Right atrium auricular region (tissue), 2 donors: ENCODE measurements at regions not wholly inside any gene's neighbourhood (a gene's known extent, or its start where the extent isn't known, plus 50 kb on each side); places are given as distances from the start of the nearest gene placed in this dataset.
"Not testable (repeated sequence)": the region's sequence is repeated elsewhere in the genome, so short reads cannot be mapped to it uniquely, and the experiment has no call there.

ENCODE experiments used
- DNase-seq: peaks from one replicate; pipeline ENCODE4 v3.0.0-alpha.2; 2019; ENCODE audit warnings: low spot score
- H3K27ac ChIP-seq, 2 donors: fragments of 200-600 bp; sonication (generic); 1 replicate in 1 of 2; 2 replicates in 1 of 2; pipeline ENCODE4 v1.5.1; 2016 to 2019
- H3K27me3 ChIP-seq, 2 donors: fragments of 200-600 bp; sonication (generic); one replicate each; pipeline versions ENCODE4 v1.5.1 to v1.6.0; 2017 to 2019
- H3K36me3 ChIP-seq: fragments of 200-600 bp; sonication (generic); one replicate; pipeline ENCODE4 v1.5.1; 2016
- H3K4me1 ChIP-seq, 2 donors: fragments of 200-600 bp; sonication (generic); one replicate each; pipeline versions ENCODE4 v1.5.1 to v1.6.0; 2017 to 2019
- H3K4me3 ChIP-seq, 2 donors: fragments of 200-600 bp; sonication (generic); 1 replicate in 1 of 2; 2 replicates in 1 of 2; pipeline ENCODE4 v1.5.1; 2017 to 2019; ENCODE audit warnings: mild to moderate bottlenecking in 1 of 2, moderate library complexity in 1 of 2
- H3K9me3 ChIP-seq, 2 donors: fragments of 200-600 bp; sonication (generic); one replicate each; pipeline ENCODE4 v1.5.1; 2019
- TF ChIP-seq, protein P1 (sequence below), 2 donors: fragments of 200-600 bp; sonication (generic); IDR thresholded peaks; one replicate each; pipeline ENCODE4 v1.5.1; 2019; ENCODE audit warnings: antibody characterized with exemption in 2 of 2

DNA sequence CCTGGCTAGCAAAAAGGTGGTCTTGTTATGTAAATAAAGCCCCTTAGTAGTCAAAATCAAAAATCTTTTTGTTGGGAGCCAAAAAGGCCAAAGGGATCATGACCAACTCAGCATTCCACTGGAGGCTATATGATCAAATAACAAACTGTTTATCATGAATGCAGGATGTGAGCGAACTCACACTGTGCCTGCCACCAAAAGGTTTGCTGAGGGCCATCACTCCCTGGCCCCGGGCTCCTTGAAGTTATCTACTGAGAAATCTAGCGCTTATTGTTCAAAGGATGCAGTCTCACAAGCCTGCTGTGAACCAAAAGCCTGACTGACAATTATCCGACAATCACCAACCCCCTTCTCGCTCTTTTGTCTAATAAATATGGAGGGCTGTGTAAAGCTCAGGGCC is 107.2 kb upstream of the DDHD1 start:
- TF ChIP-seq, protein P1, sequence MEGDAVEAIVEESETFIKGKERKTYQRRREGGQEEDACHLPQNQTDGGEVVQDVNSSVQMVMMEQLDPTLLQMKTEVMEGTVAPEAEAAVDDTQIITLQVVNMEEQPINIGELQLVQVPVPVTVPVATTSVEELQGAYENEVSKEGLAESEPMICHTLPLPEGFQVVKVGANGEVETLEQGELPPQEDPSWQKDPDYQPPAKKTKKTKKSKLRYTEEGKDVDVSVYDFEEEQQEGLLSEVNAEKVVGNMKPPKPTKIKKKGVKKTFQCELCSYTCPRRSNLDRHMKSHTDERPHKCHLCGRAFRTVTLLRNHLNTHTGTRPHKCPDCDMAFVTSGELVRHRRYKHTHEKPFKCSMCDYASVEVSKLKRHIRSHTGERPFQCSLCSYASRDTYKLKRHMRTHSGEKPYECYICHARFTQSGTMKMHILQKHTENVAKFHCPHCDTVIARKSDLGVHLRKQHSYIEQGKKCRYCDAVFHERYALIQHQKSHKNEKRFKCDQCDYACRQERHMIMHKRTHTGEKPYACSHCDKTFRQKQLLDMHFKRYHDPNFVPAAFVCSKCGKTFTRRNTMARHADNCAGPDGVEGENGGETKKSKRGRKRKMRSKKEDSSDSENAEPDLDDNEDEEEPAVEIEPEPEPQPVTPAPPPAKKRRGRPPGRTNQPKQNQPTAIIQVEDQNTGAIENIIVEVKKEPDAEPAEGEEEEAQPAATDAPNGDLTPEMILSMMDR (IDR thresholded peaks at IDR 0.05): no peak
- no peak overlapping the region for H3K4me3 ChIP-seq
- H3K9me3 ChIP-seq: no peaks in the 10 kb centered on the region
- H3K36me3 ChIP-seq: no peaks in the 10 kb centered on the region
- H3K27ac ChIP-seq: no peak overlapping the region
- DNase-seq: no peak
- H3K4me1 ChIP-seq: no peaks in the 10 kb centered on the region
- H3K27me3 ChIP-seq: no peaks in the 10 kb centered on the region

DNA sequence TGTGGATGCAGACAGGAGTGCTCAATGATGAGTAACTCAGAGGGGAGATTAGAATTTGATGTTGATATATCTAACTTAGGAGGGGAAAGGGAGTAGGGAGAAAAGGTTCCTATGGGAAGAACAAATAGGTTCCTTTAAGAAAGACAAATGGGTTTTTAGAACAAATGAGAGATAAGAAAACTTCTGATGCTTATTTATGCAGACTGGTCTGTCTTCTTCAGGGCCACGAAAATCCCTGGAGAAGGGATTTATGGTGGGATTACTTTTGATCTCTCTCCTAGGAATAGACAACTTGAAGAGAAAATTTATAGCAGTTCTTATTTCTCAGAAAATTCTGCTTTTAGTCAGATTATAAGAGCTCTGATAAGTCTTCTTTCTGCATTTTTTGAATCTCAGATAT is 99.0 kb upstream of the DDHD1 start:
- no peaks in the 10 kb centered on the region for H3K36me3 ChIP-seq
- H3K4me1 ChIP-seq: peaks cover 0 to 5% of the 10 kb centered on the region in 2 donors
- no peak for DNase-seq
- H3K9me3 ChIP-seq: no peaks in the 10 kb centered on the region
- H3K4me3 ChIP-seq: no peak overlapping the region
- H3K27ac ChIP-seq: no peak overlapping the region
- TF ChIP-seq, protein P1 (IDR thresholded peaks at IDR 0.05): no peak
- no peaks in the 10 kb centered on the region for H3K27me3 ChIP-seq

DNA sequence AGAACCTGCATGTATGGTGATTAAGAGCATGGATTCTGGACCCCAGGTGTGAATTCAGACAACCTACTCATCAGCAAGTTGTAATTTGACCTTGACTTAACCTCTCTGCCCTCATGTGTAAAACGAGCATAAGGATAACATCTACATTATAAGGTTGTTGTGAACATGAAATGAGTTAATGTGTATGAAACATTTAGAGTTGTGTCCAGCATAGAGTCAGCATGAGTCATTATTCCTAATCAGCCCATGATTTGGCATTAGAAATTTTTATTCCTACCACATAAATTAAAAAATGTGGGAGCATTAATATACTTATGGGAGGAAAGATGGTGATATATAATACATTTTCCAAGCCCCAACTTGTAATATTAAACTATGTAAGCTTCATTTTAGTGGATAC is 95.9 kb upstream of the DDHD1 start:
- Histone ChIP-seq H3K4me1 (peaks cover 0 to 5% of the 10 kb centered on the region in 2 donors), H3K27ac (no peak overlapping the region), H3K4me3 (no peak overlapping the region), H3K36me3 (no peaks in the 10 kb centered on the region), H3K27me3 (no peaks in the 10 kb centered on the region), H3K9me3 (no peaks in the 10 kb centered on the region)
- DNase-seq: no peak
- TF ChIP-seq, protein P1 (IDR thresholded peaks at IDR 0.05): no peak

DNA sequence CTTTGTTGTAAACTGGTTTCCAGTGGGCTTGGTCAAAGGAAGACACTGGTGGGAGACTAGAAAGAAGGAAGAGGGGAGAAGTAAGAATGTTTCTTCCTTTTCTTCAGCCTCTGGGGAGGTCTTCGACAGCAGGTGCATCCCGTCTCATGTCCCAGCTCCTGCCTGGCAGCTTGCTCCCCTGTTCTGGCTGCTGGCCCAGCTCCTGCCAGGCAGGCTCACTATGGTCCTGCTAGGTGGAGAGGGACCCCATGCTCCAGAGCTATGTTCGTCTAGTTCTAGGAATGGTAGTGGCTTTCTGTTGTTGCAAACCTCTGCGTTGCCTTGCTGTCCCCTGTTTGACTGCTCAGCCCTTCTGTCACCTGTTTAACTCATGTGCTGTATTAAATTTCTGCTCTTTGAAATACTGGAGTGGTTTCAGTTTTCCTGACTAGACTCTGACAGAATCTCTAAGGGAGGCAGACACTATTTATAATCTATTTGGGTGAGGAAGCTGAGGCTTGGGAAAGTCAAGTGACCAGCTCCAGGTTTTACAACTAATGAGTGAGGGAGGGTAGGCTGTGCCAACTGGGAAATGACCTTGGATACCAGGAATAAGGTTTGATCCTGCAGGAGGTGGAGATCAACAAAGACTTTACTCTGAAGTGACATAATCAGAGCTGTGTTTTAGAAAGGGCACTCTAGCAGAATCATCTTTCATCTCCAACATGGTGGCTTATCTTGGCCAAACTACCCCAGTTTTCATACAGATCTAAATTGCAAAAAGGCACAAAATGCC is 94.7 kb upstream of the DDHD1 start:
- TF ChIP-seq, protein P1 (IDR thresholded peaks at IDR 0.05): no peak
- no peaks in the 10 kb centered on the region for H3K9me3 ChIP-seq
- DNase-seq: no peak
- no peak overlapping the region for H3K27ac ChIP-seq
- peaks cover 0 to 5% of the 10 kb centered on the region in 2 donors for H3K4me1 ChIP-seq
- no peak overlapping the region for H3K4me3 ChIP-seq
- no peaks in the 10 kb centered on the region for H3K36me3 ChIP-seq
- no peaks in the 10 kb centered on the region for H3K27me3 ChIP-seq

DNA sequence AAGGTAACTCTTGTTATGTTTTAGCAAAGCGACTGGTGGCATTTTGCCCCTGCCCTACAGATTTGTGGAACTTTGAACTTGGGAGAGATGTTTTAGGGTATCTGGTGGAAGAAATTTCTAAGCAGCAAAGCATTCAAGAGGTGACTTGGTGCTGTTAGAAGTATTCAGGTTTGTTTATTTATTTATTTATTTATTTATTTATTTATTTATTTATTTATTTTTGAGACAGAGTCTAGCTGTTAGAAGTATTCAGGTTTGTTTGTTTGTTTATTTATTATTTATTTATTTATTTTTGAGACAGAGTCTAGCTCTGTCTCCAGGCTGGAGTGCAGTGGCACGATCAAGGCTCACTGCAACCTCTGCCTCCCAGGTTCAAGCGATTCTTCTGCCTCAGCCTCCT is 89.8 kb upstream of the DDHD1 start:
- DNase-seq, H3K4me3 ChIP-seq, H3K27me3 ChIP-seq, H3K4me1 ChIP-seq, H3K27ac ChIP-seq, H3K36me3 ChIP-seq, H3K9me3 ChIP-seq: not testable (repeated sequence)

DNA sequence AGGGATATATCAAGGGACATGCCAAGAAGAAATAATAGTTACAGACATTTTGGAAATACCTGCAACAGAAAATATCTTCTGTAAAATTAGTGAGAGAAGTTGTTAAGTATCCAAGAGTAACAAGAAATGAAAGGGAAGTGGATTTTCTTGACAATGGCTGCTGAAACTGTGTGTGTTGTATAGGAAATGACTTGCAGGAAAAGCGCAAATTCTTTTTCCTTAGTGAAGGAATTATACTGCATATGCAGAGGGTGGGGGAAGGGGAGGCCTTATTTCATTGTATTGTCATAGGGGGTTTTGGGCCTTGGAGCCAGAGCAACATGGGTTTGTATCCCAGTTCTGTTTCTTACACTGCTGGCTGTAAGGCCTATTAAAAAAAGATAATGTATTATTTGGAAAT is 84.4 kb upstream of the DDHD1 start:
- peak overlapping the region; percentile 53 to 57 for H3K27ac ChIP-seq
- H3K27me3 ChIP-seq: no peaks in the 10 kb centered on the region
- no peak for DNase-seq
- no peaks in the 10 kb centered on the region for H3K36me3 ChIP-seq
- H3K4me1 ChIP-seq: no peaks in the 10 kb centered on the region
- TF ChIP-seq, protein P1 (IDR thresholded peaks at IDR 0.05): no peak
- H3K9me3 ChIP-seq: peaks cover 0 to 4% of the 10 kb centered on the region in 2 donors
- H3K4me3 ChIP-seq: no peak overlapping the region
